ENCODE measurements at regions not wholly inside any gene's neighbourhood (a gene's known extent, or its start where the extent isn't known, plus 50 kb on each side); places are given as distances from the start of the nearest gene placed in this dataset.

GRCh38 chr2:145551686-145552085 is 1031.8 kb upstream of the ZEB2 start:
- H3K79me2 ChIP-seq, result no peaks in the 10 kb centered on the region
- no peak overlapping the region for H3K4me3 ChIP-seq (ENCODE audit: low read depth, low read length)
- no peak overlapping the region for H3K27ac ChIP-seq
- no peaks in the 10 kb centered on the region for H3K27me3 ChIP-seq (ENCODE audit: control insufficient read depth, insufficient read depth, low read length)
- no peak overlapping the region for H3K4me2 ChIP-seq (ENCODE audit: low read length)
- H3K9me3 ChIP-seq (ENCODE audit: control insufficient read depth, low read length), result no peaks in the 10 kb centered on the region
- no peak overlapping the region for H2AFZ ChIP-seq
- H3K4me1 ChIP-seq, result no peaks in the 10 kb centered on the region
- no peak for TF ChIP-seq CTCF (IDR thresholded peaks at IDR 0.05)
- no peak overlapping the region for H3K9ac ChIP-seq
- H3K36me3 ChIP-seq (ENCODE audit: control insufficient read depth, insufficient read depth, low read length), result no peaks in the 10 kb centered on the region

GRCh38 chr2:145548479-145548878 is 1028.6 kb upstream of the ZEB2 start:
- Histone ChIP-seq H3K9ac (no peak overlapping the region), H3K9me3 (ENCODE audit: control insufficient read depth, low read length) (no peaks in the 10 kb centered on the region)

GRCh38 chr2:145547620-145548019 is 1027.7 kb upstream of the ZEB2 start:
- Histone ChIP-seq H3K27ac (no peak overlapping the region), H3K9ac (no peak overlapping the region), H3K4me3 (ENCODE audit: low read depth, low read length) (no peak overlapping the region), H3K4me1 (no peaks in the 10 kb centered on the region), H3K79me2 (no peaks in the 10 kb centered on the region), H3K9me3 (ENCODE audit: control insufficient read depth, low read length) (no peaks in the 10 kb centered on the region), H3K36me3 (ENCODE audit: control insufficient read depth, insufficient read depth, low read length) (no peaks in the 10 kb centered on the region), H3K4me2 (ENCODE audit: low read length) (no peak overlapping the region), H2AFZ (no peak overlapping the region), H3K27me3 (ENCODE audit: control insufficient read depth, insufficient read depth, low read length) (no peaks in the 10 kb centered on the region)
- no peak for TF ChIP-seq CTCF (IDR thresholded peaks at IDR 0.05)

More at GRCh38 chr2:145548479-145548878, 1028.6 kb upstream of the ZEB2 start:
- Histone ChIP-seq H3K79me2 (no peaks in the 10 kb centered on the region), H2AFZ (no peak overlapping the region), H3K4me2 (ENCODE audit: low read length) (no peak overlapping the region), H3K36me3 (ENCODE audit: control insufficient read depth, insufficient read depth, low read length) (no peaks in the 10 kb centered on the region), H3K4me1 (no peaks in the 10 kb centered on the region), H3K27me3 (ENCODE audit: control insufficient read depth, insufficient read depth, low read length) (no peaks in the 10 kb centered on the region), H3K4me3 (ENCODE audit: low read depth, low read length) (no peak overlapping the region), H3K27ac (no peak overlapping the region)
- TF ChIP-seq CTCF (IDR thresholded peaks at IDR 0.05), result no peak

- Histone ChIP-seq H3K27ac (no peak overlapping the region), H3K4me3 (ENCODE audit: low read depth, low read length) (no peak overlapping the region), H3K79me2 (no peaks in the 10 kb centered on the region), H2AFZ (no peak overlapping the region), H3K4me1 (no peaks in the 10 kb centered on the region), H3K9ac (no peak overlapping the region), H3K9me3 (ENCODE audit: control insufficient read depth, low read length) (no peaks in the 10 kb centered on the region), H3K27me3 (ENCODE audit: control insufficient read depth, insufficient read depth, low read length) (no peaks in the 10 kb centered on the region), H3K4me2 (ENCODE audit: low read length) (no peak overlapping the region), H3K36me3 (ENCODE audit: control insufficient read depth, insufficient read depth, low read length) (no peaks in the 10 kb centered on the region)
- no peak for TF ChIP-seq CTCF (IDR thresholded peaks at IDR 0.05)
Measured at GRCh38 chr2:145546091-145546490, 1026.2 kb upstream of the ZEB2 start.

- H3K27ac ChIP-seq, result no peak overlapping the region
- H3K4me3 ChIP-seq (ENCODE audit: low read depth, low read length), result no peak overlapping the region
- H3K4me2 ChIP-seq (ENCODE audit: low read length), result no peak overlapping the region
- no peaks in the 10 kb centered on the region for H3K27me3 ChIP-seq (ENCODE audit: control insufficient read depth, insufficient read depth, low read length)
- H3K9me3 ChIP-seq (ENCODE audit: control insufficient read depth, low read length), result no peaks in the 10 kb centered on the region
- no peak overlapping the region for H2AFZ ChIP-seq
- H3K36me3 ChIP-seq (ENCODE audit: control insufficient read depth, insufficient read depth, low read length), result no peaks in the 10 kb centered on the region
- no peaks in the 10 kb centered on the region for H3K79me2 ChIP-seq
- no peaks in the 10 kb centered on the region for H3K4me1 ChIP-seq
- TF ChIP-seq CTCF (IDR thresholded peaks at IDR 0.05), result no peak
- no peak overlapping the region for H3K9ac ChIP-seq
Measured at GRCh38 chr2:145543856-145544255, 1023.9 kb upstream of the ZEB2 start.

Measured in parathyroid adenoma (tissue), 2 donors.